ENCODE measurements at regions not wholly inside any gene's neighbourhood (a gene's known extent, or its start where the extent isn't known, plus 50 kb on each side); places are given as distances from the start of the nearest gene placed in this dataset.

DNA sequence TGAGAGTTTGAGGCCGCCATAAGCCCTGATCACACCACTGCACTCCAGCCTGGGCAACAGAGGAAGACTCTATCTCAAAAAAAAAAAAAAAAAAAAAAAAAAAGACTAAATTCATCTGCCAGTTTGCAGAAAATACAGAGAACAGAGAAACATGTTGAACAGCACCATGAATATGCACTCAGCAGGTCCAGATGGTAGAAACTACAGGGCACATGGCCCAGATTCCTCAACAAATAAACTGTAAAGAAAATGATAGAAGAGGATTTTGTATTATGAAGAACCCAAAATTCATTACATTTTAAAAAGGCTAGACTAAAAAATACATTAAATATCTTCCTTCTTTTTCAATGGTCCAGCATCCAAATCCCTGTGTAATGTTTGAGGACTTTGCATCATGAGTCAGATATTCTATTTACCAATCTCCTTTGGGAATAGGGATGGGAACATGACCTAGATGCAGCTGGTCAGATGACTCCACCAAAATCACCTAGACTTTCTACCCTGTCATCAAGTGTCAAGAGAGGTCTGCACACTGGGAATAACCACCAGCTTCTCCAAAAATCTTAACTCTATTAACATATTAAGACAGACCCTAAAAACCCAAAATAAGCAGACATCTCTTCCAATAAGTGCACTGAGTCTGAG is 189.1 kb upstream of the TCF21 start:
- H3K4me3 ChIP-seq (ENCODE audit: low read length), result no peak overlapping the region
- Mint-ChIP-seq H3K9me3 (peaks cover 6% of the 10 kb centered on the region), H3K4me3 (no peak overlapping the region), H3K36me3 (ENCODE audit: low read depth) (no peaks in the 10 kb centered on the region), H3K27ac (no peak overlapping the region), H3K27me3 (ENCODE audit: insufficient read depth) (no peaks in the 10 kb centered on the region), H3K4me1 (no peaks in the 10 kb centered on the region)
- no peaks in the 10 kb centered on the region for H3K36me3 ChIP-seq (ENCODE audit: control insufficient read depth, insufficient read depth, low read length)
- no peak overlapping the region for H3K27ac ChIP-seq (ENCODE audit: low read depth, low read length)
- H3K9me3 ChIP-seq (ENCODE audit: control insufficient read depth, low read length), result no peaks in the 10 kb centered on the region
- WGBS, 2 experiments (ENCODE audit: insufficient coverage in 1 of 2, insufficient read length in 1 of 2), result 95% methylated on average over 1 of the region's 1 CpG; no CpG with 5 or more reads in 1 of the 2 experiments
- no peak overlapping the region for H3K9ac ChIP-seq (ENCODE audit: extremely low read depth, low read length, poor library complexity, severe bottlenecking)
- no peak for DNase-seq
- no peaks in the 10 kb centered on the region for H3K27me3 ChIP-seq (ENCODE audit: control insufficient read depth, insufficient read depth, low read length, poor library complexity, severe bottlenecking)
- H3K4me1 ChIP-seq (ENCODE audit: control insufficient read depth, insufficient read depth, low read length), result no peaks in the 10 kb centered on the region
- TF ChIP-seq, protein P1, sequence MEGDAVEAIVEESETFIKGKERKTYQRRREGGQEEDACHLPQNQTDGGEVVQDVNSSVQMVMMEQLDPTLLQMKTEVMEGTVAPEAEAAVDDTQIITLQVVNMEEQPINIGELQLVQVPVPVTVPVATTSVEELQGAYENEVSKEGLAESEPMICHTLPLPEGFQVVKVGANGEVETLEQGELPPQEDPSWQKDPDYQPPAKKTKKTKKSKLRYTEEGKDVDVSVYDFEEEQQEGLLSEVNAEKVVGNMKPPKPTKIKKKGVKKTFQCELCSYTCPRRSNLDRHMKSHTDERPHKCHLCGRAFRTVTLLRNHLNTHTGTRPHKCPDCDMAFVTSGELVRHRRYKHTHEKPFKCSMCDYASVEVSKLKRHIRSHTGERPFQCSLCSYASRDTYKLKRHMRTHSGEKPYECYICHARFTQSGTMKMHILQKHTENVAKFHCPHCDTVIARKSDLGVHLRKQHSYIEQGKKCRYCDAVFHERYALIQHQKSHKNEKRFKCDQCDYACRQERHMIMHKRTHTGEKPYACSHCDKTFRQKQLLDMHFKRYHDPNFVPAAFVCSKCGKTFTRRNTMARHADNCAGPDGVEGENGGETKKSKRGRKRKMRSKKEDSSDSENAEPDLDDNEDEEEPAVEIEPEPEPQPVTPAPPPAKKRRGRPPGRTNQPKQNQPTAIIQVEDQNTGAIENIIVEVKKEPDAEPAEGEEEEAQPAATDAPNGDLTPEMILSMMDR (conservative IDR thresholded peaks at IDR 0.05), result no peak

DNA sequence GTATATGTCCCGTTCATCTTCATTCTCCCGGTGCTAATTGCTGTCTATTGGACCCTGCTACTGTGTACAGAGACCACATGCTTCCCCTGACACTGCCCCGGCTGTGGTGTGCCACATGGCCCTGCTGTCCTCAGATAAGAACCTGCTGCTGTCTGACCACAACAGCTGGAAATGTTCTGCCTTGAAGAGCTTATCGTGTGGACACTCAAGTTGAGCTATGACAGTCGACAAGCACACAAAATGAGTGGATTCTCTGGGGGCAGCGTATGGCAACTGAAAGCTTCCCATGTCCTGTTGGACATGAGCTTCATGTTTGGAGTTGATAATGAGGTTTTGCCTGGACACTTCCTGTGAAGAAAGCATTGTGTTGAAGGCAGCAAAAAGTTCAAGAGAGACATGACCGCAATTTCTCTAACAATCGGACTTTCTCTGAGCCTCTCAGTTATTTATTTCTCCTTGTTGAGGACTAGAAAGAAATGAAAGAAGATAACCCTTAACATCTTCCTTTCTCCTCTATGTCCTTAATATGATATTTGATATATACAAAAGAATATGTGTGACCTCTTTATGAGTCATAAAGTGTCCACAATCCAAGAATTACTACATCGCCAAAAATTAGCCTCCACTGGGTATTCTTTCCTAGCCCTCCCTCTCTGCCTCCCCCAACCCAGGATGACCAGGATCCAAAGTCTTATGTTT is 187.1 kb upstream of the TCF21 start:
- TF ChIP-seq, protein P1 (conservative IDR thresholded peaks at IDR 0.05), result no peak
- no peak overlapping the region for H3K4me3 ChIP-seq (ENCODE audit: low read length)
- Mint-ChIP-seq H3K4me3 (no peak overlapping the region), H3K27me3 (ENCODE audit: insufficient read depth) (no peaks in the 10 kb centered on the region), H3K27ac (no peak overlapping the region), H3K4me1 (no peaks in the 10 kb centered on the region), H3K9me3 (no peaks in the 10 kb centered on the region), H3K36me3 (ENCODE audit: low read depth) (no peaks in the 10 kb centered on the region)
- DNase-seq, result no peak
- no peaks in the 10 kb centered on the region for H3K36me3 ChIP-seq (ENCODE audit: control insufficient read depth, insufficient read depth, low read length)
- H3K4me1 ChIP-seq (ENCODE audit: control insufficient read depth, insufficient read depth, low read length), result no peaks in the 10 kb centered on the region
- H3K9me3 ChIP-seq (ENCODE audit: control insufficient read depth, low read length), result no peaks in the 10 kb centered on the region
- no peak overlapping the region for H3K27ac ChIP-seq (ENCODE audit: low read depth, low read length)
- H3K9ac ChIP-seq (ENCODE audit: extremely low read depth, low read length, poor library complexity, severe bottlenecking), result no peak overlapping the region
- no peaks in the 10 kb centered on the region for H3K27me3 ChIP-seq (ENCODE audit: control insufficient read depth, insufficient read depth, low read length, poor library complexity, severe bottlenecking)
- WGBS, 2 experiments (ENCODE audit: insufficient coverage in 1 of 2, insufficient read length in 1 of 2), result 91 to 93% methylated on average over 7 to 9 of the region's 9 CpGs

DNA sequence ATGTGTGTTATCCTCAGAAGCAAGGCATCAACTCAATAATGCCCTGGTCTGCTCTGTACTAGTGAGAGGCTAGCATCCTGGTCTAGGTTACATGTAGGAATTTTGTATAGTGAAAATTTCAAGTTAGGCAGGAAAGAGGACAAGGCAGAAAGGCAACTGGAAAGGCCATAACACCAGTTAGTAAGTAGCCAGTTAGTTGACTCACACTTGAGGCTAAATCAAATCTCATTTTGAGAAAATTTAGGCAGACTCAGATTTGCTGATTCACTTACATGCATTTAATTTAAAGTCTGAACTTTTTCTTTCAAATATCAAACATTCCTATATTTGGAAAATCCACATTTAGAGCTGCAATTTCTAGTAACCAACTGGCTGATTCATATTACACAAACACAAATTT is 184.5 kb upstream of the TCF21 start:
- H3K27me3 ChIP-seq (ENCODE audit: control insufficient read depth, insufficient read depth, low read length, poor library complexity, severe bottlenecking), result no peaks in the 10 kb centered on the region

More for the DNA sequence above, 184.5 kb upstream of the TCF21 start:
- H3K36me3 Mint-ChIP-seq (ENCODE audit: low read depth), result no peaks in the 10 kb centered on the region
- DNase-seq, result no peak
- H3K9me3 Mint-ChIP-seq, result no peaks in the 10 kb centered on the region
- no peaks in the 10 kb centered on the region for H3K27me3 Mint-ChIP-seq (ENCODE audit: insufficient read depth)
- no peaks in the 10 kb centered on the region for H3K4me1 ChIP-seq (ENCODE audit: control insufficient read depth, insufficient read depth, low read length)
- H3K9me3 ChIP-seq (ENCODE audit: control insufficient read depth, low read length), result no peaks in the 10 kb centered on the region
- H3K36me3 ChIP-seq (ENCODE audit: control insufficient read depth, insufficient read depth, low read length), result no peaks in the 10 kb centered on the region
- H3K27ac ChIP-seq (ENCODE audit: low read depth, low read length), result no peak overlapping the region
- TF ChIP-seq, protein P1 (conservative IDR thresholded peaks at IDR 0.05), result no peak
- no peak overlapping the region for H3K9ac ChIP-seq (ENCODE audit: extremely low read depth, low read length, poor library complexity, severe bottlenecking)
- no peaks in the 10 kb centered on the region for H3K4me1 Mint-ChIP-seq
- H3K4me3 Mint-ChIP-seq, result no peak overlapping the region
- no peak overlapping the region for H3K4me3 ChIP-seq (ENCODE audit: low read length)
- H3K27ac Mint-ChIP-seq, result no peak overlapping the region

Data from endodermal cell (in vitro differentiated cells).